Ascending aorta (tissue), 2 donors: ENCODE measurements at regions not wholly inside any gene's neighbourhood (a gene's known extent, or its start where the extent isn't known, plus 50 kb on each side); places are given as distances from the start of the nearest gene placed in this dataset.

Experiments
- DNase-seq, 2 donors: peaks; one replicate each; pipeline ENCODE4 v3.0.0-alpha.2; 2019; ENCODE audit warnings: low spot score in 2 of 2
- H3K27ac ChIP-seq, 2 donors: fragments of 200-600 bp; sonication (generic); one replicate each; pipeline ENCODE4 v1.5.1; 2016 to 2017; ENCODE audit warnings: mild to moderate bottlenecking in 1 of 2
- H3K27me3 ChIP-seq: fragments of 200-600 bp; sonication (generic); one replicate; pipeline ENCODE4 v1.5.1; 2017
- H3K36me3 ChIP-seq, 2 donors: fragments of 200-600 bp; sonication (generic); one replicate each; pipeline ENCODE4 v1.5.1; 2016
- H3K4me1 ChIP-seq, 2 donors: fragments of 200-600 bp; sonication (generic); one replicate each; pipeline ENCODE4 v1.5.1; 2016 to 2017; ENCODE audit warnings: mild to moderate bottlenecking in 1 of 2
- H3K4me3 ChIP-seq, 2 donors: fragments of 200-600 bp; sonication (generic); one replicate each; pipeline ENCODE4 v1.5.1; 2016 to 2017; ENCODE audit warnings: mild to moderate bottlenecking in 1 of 2
- H3K9me3 ChIP-seq, 2 donors: fragments of 200-600 bp; sonication (generic); one replicate each; pipeline ENCODE4 v1.5.1; 2016
- intact Hi-C: fragments of 100-400 bp; cut with DNase I; formaldehyde crosslinking; loops from one replicate; pipeline ENCODE4 v1.15.1; 2023
- TF ChIP-seq, protein P1 (sequence below), 3 experiments: fragments of 200-600 bp in 2 of 3; fragments of 450-650 bp in 1 of 3; sonication (generic) in 2 of 3; IDR thresholded peaks; one replicate each; pipeline ENCODE4 v1.5.1; 2016 to 2019; ENCODE audit warnings: antibody characterized with exemption in 3 of 3, mild to moderate bottlenecking in 1 of 3, moderate library complexity in 1 of 3

DNA sequence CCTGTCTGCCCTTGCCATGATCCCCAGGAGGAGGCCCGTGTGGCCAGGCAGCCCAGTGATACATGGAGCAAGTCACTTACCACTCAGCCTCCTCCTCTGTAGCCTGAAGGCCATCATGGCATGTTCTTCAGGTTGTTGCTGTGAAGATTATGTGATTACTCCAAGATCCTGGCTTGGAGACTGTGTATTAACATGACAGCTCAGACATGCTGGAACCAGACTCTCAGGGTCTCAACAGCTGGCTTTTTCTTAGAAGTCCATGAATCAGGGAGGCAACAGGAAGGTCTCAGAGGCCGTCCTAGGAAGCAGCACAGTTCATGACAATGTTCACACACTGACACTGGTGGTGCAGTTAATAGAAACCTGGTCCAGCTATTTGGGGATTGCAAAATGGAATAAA is 158.6 kb upstream of the TWIST2 start:
- Histone ChIP-seq H3K36me3 (no peaks in the 10 kb centered on the region), H3K9me3 (no peaks in the 10 kb centered on the region), H3K4me3 (no peak overlapping the region), H3K27ac (no peak overlapping the region), H3K27me3 (no peaks in the 10 kb centered on the region), H3K4me1 (peaks cover 0 to 11% of the 10 kb centered on the region in 2 donors)
- intact Hi-C loops: no loop called here
- TF ChIP-seq, protein P1, sequence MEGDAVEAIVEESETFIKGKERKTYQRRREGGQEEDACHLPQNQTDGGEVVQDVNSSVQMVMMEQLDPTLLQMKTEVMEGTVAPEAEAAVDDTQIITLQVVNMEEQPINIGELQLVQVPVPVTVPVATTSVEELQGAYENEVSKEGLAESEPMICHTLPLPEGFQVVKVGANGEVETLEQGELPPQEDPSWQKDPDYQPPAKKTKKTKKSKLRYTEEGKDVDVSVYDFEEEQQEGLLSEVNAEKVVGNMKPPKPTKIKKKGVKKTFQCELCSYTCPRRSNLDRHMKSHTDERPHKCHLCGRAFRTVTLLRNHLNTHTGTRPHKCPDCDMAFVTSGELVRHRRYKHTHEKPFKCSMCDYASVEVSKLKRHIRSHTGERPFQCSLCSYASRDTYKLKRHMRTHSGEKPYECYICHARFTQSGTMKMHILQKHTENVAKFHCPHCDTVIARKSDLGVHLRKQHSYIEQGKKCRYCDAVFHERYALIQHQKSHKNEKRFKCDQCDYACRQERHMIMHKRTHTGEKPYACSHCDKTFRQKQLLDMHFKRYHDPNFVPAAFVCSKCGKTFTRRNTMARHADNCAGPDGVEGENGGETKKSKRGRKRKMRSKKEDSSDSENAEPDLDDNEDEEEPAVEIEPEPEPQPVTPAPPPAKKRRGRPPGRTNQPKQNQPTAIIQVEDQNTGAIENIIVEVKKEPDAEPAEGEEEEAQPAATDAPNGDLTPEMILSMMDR (IDR thresholded peaks at IDR 0.05): no peak
- DNase-seq: no peak

DNA sequence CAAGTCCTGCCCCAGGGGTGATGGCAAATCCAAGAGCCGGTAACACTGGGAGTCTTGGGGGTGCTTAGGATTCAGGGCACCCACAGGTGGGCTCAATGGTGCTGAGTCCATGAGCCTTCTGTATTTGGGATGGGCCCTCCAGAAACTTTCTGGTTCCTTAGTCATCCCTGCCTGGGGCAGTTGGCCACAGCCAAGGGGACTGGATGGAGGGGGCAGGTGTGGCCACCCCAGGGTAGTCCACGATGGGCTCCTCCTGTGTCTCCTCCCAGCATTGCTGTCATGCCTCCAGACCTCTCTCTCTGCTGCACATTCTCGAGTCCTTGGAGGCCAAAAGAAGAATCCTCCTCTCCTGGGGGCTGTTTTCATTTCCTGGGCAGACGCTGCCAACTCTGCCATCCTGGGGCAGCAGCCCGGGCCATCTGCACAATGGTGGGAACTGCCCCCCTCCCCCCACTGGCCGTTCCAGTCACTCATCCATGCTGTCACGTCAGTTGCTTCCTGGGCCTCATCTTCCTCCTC is 158.0 kb upstream of the TWIST2 start:
- no peak overlapping the region for H3K4me3 ChIP-seq
- H3K36me3 ChIP-seq: no peaks in the 10 kb centered on the region
- H3K9me3 ChIP-seq: no peaks in the 10 kb centered on the region
- no peak for DNase-seq
- H3K27ac ChIP-seq: no peak overlapping the region
- peaks cover 0 to 8% of the 10 kb centered on the region in 2 donors for H3K4me1 ChIP-seq
- TF ChIP-seq, protein P1 (IDR thresholded peaks at IDR 0.05): no peak
- H3K27me3 ChIP-seq: no peaks in the 10 kb centered on the region
- intact Hi-C loops: no loop called here

DNA sequence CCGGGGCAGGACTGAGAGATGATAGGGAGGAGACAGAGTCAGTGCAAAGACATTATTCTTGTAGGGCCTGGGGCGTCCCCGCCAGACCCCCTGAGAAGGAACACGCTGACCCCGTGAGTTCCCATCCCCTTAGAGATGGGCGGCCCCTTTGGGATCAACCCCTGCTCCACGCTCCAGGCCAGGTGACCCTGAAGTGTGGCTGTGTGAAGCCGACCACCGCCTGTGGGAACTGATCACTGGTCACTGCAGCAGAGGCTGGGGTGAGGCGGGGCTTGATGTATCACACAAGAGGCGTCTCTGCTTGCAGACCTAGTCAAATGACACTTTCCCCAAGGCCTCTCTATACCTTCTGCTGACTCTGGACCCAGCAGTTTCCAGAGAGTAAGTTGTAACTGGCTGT is 157.4 kb upstream of the TWIST2 start:
- TF ChIP-seq, protein P1 (IDR thresholded peaks at IDR 0.05): no peak
- Histone ChIP-seq H3K27ac (no peak overlapping the region), H3K4me3 (no peak overlapping the region), H3K4me1 (peaks cover 0 to 6% of the 10 kb centered on the region in 2 donors), H3K36me3 (no peaks in the 10 kb centered on the region), H3K27me3 (no peaks in the 10 kb centered on the region), H3K9me3 (no peaks in the 10 kb centered on the region)
- DNase-seq: no peak
- intact Hi-C loops: no loop called here

DNA sequence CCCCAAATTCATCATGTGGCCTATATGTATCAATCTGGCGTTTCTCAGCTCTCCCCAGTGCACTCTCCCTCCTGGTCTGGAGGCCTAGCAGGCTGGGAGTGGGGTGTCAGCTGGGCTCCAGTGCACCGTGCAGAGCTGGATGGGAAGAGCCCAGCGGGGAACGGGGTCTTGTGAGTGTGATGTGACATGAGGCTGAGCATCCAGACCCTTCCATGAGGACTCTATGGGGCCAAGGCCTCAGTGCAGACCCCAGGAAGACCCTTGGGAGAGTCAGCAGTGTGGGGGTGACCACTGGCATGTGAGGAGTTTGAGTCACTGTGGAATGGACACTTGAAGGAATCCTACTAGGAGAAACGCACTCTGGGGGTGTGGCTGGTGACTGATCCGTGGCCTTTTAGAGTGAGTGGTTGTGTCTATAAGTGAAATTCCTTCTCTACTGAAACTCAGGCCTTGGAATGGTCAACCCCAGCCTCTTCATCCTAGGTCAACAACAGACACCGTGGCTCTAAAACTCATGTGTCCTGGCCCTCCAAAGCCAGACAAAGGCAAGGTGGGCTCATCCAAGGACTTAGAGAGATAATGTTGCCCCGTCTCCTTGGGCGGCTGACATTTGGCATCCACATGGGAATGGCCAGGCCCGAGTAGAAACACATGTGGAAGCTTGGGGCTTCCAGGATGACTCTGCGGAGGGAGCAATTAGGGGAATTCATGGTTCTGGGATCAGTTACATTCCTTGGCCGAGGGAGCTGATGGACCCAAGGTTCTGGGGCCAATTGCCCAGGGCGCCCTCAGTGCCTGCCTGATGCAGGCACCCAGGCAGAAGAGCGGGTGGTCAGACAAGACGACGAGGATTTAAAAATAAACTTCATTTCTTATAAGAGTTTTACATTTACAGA is 156.0 kb upstream of the TWIST2 start:
- H3K4me3 ChIP-seq: no peak overlapping the region
- H3K4me1 ChIP-seq: peaks cover 0 to 7% of the 10 kb centered on the region in 2 donors
- TF ChIP-seq, protein P1 (IDR thresholded peaks at IDR 0.05): no peak
- intact Hi-C loops: no loop called here
- H3K27ac ChIP-seq: no peak overlapping the region
- H3K27me3 ChIP-seq: no peaks in the 10 kb centered on the region
- no peaks in the 10 kb centered on the region for H3K36me3 ChIP-seq
- DNase-seq: no peak
- no peaks in the 10 kb centered on the region for H3K9me3 ChIP-seq

DNA sequence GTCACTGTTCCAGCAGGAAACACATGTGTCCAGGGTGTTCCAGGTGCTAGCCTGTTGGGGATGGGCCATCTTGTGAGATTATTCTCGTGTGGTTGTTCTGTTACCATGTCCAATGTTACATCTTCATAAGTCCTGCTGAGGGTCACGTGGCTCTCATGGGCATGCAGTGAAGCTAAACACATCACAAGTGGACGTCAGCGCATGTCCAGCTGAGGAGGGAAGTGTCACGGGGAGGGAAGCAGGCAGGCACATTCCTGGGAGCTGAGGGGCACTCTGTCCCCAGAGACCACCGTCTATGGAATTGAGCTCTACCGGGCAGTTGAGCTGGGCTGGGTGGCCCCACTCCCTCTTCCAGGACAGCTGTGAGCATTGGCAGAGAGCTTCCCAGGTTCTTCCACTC is 155.3 kb upstream of the TWIST2 start:
- DNase-seq: no peak

More for the DNA sequence above, 155.3 kb upstream of the TWIST2 start:
- TF ChIP-seq, protein P1 (IDR thresholded peaks at IDR 0.05): no peak
- Histone ChIP-seq H3K27ac (no peak overlapping the region), H3K36me3 (no peaks in the 10 kb centered on the region), H3K9me3 (no peaks in the 10 kb centered on the region), H3K4me3 (no peak overlapping the region), H3K27me3 (no peaks in the 10 kb centered on the region), H3K4me1 (peaks cover 0 to 7% of the 10 kb centered on the region in 2 donors)
- intact Hi-C loops: no loop called here
